ENCODE measurements at regions not wholly inside any gene's neighbourhood (a gene's known extent, or its start where the extent isn't known, plus 50 kb on each side); places are given as distances from the start of the nearest gene placed in this dataset.

DNA sequence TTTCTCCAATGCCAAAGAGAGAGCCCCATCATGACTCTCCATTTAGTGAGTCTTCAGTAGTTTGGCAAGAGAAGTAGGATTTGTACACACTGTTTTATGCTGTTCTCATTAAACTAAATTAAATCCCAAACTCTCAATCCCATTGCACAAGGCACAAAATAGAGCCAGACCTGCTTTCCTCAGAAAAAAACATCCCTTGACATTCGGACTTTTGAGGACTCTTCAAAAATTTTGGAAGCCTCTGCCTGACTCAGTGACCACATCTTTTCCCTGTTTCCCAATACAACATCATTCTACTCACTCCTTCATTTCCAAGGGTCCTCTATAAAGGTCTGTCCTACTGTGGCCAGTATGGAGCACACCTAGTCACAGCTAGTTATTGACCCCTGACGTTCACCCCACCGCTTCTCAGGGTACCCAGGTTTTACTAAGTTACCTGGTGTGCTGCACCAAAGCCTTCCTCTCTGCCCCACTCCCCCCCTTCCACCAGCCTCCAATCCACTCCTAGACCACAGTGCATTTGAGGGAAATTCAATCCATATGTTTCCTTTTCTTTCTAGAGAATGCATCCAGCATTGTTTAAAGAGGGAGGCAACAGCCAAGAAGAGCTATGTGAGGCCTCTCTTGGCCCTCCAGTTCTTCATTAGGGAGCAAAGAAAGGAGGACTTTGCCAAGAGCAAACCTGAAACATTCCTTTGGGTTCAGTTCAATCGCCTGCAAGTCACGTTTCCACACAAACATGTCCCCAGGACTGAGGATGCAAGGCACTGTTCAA, 428.7 kb downstream of the PLPP3 start:
- DNase-seq (no peak), ATAC-seq (no peak)
- intact Hi-C loops (cut with micrococcal nuclease) = no loop called here
- no peak overlapping the region for H3K4me2 ChIP-seq (ENCODE audit: low read length)
- no peaks in the 10 kb centered on the region for H3K4me1 ChIP-seq (ENCODE audit: insufficient read depth, low read length)
- BruUV-seq (replicated peaks) = no TSS peak
- H3K27ac ChIP-seq (ENCODE audit: low read length) = no peak overlapping the region
- H2AFZ ChIP-seq (ENCODE audit: low read length) = no peak overlapping the region
- H3K9me2 ChIP-seq (replicated peaks; ENCODE audit: low read length) = no peaks in the 10 kb centered on the region
- H4K20me1 ChIP-seq (ENCODE audit: low read length) = no peaks in the 10 kb centered on the region
- H3K4me3 ChIP-seq (ENCODE audit: low read length) = no peak overlapping the region
- H3F3A ChIP-seq (ENCODE audit: low read length, unreplicated experiment) = no peaks in the 10 kb centered on the region
- H3K9ac ChIP-seq (ENCODE audit: low read length) = no peak overlapping the region
- CTCF ChIA-PET = no interaction called here
- H3K27me3 ChIP-seq (ENCODE audit: low read length) = no peaks in the 10 kb centered on the region
- TF ChIP-seq, protein P1, sequence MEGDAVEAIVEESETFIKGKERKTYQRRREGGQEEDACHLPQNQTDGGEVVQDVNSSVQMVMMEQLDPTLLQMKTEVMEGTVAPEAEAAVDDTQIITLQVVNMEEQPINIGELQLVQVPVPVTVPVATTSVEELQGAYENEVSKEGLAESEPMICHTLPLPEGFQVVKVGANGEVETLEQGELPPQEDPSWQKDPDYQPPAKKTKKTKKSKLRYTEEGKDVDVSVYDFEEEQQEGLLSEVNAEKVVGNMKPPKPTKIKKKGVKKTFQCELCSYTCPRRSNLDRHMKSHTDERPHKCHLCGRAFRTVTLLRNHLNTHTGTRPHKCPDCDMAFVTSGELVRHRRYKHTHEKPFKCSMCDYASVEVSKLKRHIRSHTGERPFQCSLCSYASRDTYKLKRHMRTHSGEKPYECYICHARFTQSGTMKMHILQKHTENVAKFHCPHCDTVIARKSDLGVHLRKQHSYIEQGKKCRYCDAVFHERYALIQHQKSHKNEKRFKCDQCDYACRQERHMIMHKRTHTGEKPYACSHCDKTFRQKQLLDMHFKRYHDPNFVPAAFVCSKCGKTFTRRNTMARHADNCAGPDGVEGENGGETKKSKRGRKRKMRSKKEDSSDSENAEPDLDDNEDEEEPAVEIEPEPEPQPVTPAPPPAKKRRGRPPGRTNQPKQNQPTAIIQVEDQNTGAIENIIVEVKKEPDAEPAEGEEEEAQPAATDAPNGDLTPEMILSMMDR (conservative IDR thresholded peaks at IDR 0.05; ENCODE audit: low read depth, low read length) = no peak
- no peak for TF ChIP-seq EZH2 (IDR thresholded peaks at IDR 0.05; ENCODE audit: low read length, unreplicated experiment)
- TF ChIP-seq EZH2phosphoT487 (IDR thresholded peaks at IDR 0.05; ENCODE audit: borderline replicate concordance, low read length) = no peak
- no peaks in the 10 kb centered on the region for H3K36me3 ChIP-seq (ENCODE audit: low read depth, low read length)
- H3K9me3 ChIP-seq (ENCODE audit: low read length) = no peaks in the 10 kb centered on the region
- POLR2A ChIA-PET (ENCODE audit: unreplicated experiment) = no interaction called here
- H3K79me2 ChIP-seq (ENCODE audit: low read length) = no peaks in the 10 kb centered on the region

DNA sequence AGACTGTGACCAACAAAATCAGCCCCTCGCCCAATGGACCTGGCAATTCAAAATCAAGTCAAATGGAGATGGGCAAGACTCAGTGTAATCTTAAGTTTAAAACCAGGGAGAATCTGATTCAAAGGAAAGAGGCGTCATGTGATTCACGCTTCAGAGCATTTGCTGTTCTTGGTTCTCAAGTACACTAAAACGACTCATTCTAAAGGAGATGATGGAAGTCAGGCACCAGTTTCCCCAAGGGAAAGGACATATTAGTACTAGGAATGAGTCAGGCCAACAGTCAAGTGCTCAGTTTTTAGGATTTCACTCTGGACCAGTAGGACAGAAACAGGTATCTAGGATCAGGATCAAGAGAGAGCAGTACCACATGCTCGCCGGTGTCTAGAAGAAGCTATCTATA, 429.6 kb downstream of the PLPP3 start:
- no peak for ATAC-seq
- H3K9ac ChIP-seq (ENCODE audit: low read length) = no peak overlapping the region
- no peaks in the 10 kb centered on the region for H3K79me2 ChIP-seq (ENCODE audit: low read length)
- CTCF ChIA-PET = no interaction called here
- H3K4me1 ChIP-seq (ENCODE audit: insufficient read depth, low read length) = no peaks in the 10 kb centered on the region
- no peak for DNase-seq
- no peak overlapping the region for H2AFZ ChIP-seq (ENCODE audit: low read length)
- H4K20me1 ChIP-seq (ENCODE audit: low read length) = no peaks in the 10 kb centered on the region
- intact Hi-C loops (cut with micrococcal nuclease) = no loop called here
- no peaks in the 10 kb centered on the region for H3K36me3 ChIP-seq (ENCODE audit: low read depth, low read length)
- H3K4me3 ChIP-seq (ENCODE audit: low read length) = no peak overlapping the region
- H3K4me2 ChIP-seq (ENCODE audit: low read length) = no peak overlapping the region
- H3F3A ChIP-seq (ENCODE audit: low read length, unreplicated experiment) = no peaks in the 10 kb centered on the region
- H3K27me3 ChIP-seq (ENCODE audit: low read length) = no peaks in the 10 kb centered on the region
- no TSS peak for BruUV-seq (replicated peaks)
- H3K9me3 ChIP-seq (ENCODE audit: low read length) = no peaks in the 10 kb centered on the region
- H3K27ac ChIP-seq (ENCODE audit: low read length) = no peak overlapping the region
- no peaks in the 10 kb centered on the region for H3K9me2 ChIP-seq (replicated peaks; ENCODE audit: low read length)
- TF ChIP-seq, protein P1 (conservative IDR thresholded peaks at IDR 0.05; ENCODE audit: low read depth, low read length) = no peak
- no peak for TF ChIP-seq EZH2phosphoT487 (IDR thresholded peaks at IDR 0.05; ENCODE audit: borderline replicate concordance, low read length)
- TF ChIP-seq EZH2 (IDR thresholded peaks at IDR 0.05; ENCODE audit: low read length, unreplicated experiment) = no peak
- POLR2A ChIA-PET (ENCODE audit: unreplicated experiment) = no interaction called here

GRCh38 chr1:56148326-56149193, 430.8 kb downstream of the PLPP3 start:
- H3K9me2 ChIP-seq (replicated peaks; ENCODE audit: low read length) = no peaks in the 10 kb centered on the region
- no peaks in the 10 kb centered on the region for H3K79me2 ChIP-seq (ENCODE audit: low read length)
- ChIA-PET CTCF (no interaction called here), POLR2A (ENCODE audit: unreplicated experiment) (no interaction called here)
- no peaks in the 10 kb centered on the region for H4K20me1 ChIP-seq (ENCODE audit: low read length)
- ATAC-seq (no peak), DNase-seq (no peak)
- no peaks in the 10 kb centered on the region for H3F3A ChIP-seq (ENCODE audit: low read length, unreplicated experiment)
- H3K27ac ChIP-seq (ENCODE audit: low read length) = no peak overlapping the region
- no peak overlapping the region for H3K4me2 ChIP-seq (ENCODE audit: low read length)
- intact Hi-C loops (cut with micrococcal nuclease) = no loop called here
- H3K9ac ChIP-seq (ENCODE audit: low read length) = no peak overlapping the region
- H3K9me3 ChIP-seq (ENCODE audit: low read length) = no peaks in the 10 kb centered on the region
- H3K27me3 ChIP-seq (ENCODE audit: low read length) = no peaks in the 10 kb centered on the region
- H3K4me1 ChIP-seq (ENCODE audit: insufficient read depth, low read length) = no peaks in the 10 kb centered on the region
- H2AFZ ChIP-seq (ENCODE audit: low read length) = no peak overlapping the region
- no peak overlapping the region for H3K4me3 ChIP-seq (ENCODE audit: low read length)
- TF ChIP-seq, protein P1 (conservative IDR thresholded peaks at IDR 0.05; ENCODE audit: low read depth, low read length) = peak; percentile 53
- no peak for TF ChIP-seq EZH2phosphoT487 (IDR thresholded peaks at IDR 0.05; ENCODE audit: borderline replicate concordance, low read length)
- BruUV-seq (replicated peaks) = no TSS peak
- H3K36me3 ChIP-seq (ENCODE audit: low read depth, low read length) = no peaks in the 10 kb centered on the region
